ENCODE measurements at regions not wholly inside any gene's neighbourhood (a gene's known extent, or its start where the extent isn't known, plus 50 kb on each side); places are given as distances from the start of the nearest gene placed in this dataset.

DNA sequence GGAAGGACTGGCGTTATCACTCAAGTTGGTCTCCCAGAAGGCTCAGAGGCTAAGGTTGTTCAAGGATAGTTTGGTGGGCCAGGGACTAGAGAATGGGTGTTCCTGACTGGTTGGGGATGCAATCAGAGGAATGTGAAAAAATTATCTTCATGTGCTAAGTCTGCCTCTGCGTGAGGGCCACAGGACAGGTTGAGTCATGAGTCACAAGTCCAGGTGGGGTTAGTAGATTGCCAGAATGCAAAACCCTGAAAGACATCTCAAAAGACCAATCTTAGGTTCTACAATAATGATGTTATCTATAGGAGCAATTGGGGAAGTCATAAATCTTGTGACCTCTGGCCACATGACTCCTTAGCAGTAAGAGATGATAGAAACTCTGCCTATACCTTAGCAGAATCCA lies 220.1 kb upstream of the EEA1 start:
- TF ChIP-seq, protein P1, sequence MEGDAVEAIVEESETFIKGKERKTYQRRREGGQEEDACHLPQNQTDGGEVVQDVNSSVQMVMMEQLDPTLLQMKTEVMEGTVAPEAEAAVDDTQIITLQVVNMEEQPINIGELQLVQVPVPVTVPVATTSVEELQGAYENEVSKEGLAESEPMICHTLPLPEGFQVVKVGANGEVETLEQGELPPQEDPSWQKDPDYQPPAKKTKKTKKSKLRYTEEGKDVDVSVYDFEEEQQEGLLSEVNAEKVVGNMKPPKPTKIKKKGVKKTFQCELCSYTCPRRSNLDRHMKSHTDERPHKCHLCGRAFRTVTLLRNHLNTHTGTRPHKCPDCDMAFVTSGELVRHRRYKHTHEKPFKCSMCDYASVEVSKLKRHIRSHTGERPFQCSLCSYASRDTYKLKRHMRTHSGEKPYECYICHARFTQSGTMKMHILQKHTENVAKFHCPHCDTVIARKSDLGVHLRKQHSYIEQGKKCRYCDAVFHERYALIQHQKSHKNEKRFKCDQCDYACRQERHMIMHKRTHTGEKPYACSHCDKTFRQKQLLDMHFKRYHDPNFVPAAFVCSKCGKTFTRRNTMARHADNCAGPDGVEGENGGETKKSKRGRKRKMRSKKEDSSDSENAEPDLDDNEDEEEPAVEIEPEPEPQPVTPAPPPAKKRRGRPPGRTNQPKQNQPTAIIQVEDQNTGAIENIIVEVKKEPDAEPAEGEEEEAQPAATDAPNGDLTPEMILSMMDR (IDR thresholded peaks at IDR 0.05): no peak
- TF ChIP-seq EP300 (IDR thresholded peaks at IDR 0.05; ENCODE audit: borderline replicate concordance in 1 of 2, low read depth in 1 of 2, low read length in 1 of 2) (no peak), MEF2A (IDR thresholded peaks at IDR 0.05; ENCODE audit: borderline replicate concordance, low read depth) (no peak), POLR2AphosphoS5 (IDR thresholded peaks at IDR 0.05; ENCODE audit: low read depth, low read length) (no peak)
- TF ChIP-seq, protein P2, sequence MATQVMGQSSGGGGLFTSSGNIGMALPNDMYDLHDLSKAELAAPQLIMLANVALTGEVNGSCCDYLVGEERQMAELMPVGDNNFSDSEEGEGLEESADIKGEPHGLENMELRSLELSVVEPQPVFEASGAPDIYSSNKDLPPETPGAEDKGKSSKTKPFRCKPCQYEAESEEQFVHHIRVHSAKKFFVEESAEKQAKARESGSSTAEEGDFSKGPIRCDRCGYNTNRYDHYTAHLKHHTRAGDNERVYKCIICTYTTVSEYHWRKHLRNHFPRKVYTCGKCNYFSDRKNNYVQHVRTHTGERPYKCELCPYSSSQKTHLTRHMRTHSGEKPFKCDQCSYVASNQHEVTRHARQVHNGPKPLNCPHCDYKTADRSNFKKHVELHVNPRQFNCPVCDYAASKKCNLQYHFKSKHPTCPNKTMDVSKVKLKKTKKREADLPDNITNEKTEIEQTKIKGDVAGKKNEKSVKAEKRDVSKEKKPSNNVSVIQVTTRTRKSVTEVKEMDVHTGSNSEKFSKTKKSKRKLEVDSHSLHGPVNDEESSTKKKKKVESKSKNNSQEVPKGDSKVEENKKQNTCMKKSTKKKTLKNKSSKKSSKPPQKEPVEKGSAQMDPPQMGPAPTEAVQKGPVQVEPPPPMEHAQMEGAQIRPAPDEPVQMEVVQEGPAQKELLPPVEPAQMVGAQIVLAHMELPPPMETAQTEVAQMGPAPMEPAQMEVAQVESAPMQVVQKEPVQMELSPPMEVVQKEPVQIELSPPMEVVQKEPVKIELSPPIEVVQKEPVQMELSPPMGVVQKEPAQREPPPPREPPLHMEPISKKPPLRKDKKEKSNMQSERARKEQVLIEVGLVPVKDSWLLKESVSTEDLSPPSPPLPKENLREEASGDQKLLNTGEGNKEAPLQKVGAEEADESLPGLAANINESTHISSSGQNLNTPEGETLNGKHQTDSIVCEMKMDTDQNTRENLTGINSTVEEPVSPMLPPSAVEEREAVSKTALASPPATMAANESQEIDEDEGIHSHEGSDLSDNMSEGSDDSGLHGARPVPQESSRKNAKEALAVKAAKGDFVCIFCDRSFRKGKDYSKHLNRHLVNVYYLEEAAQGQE (IDR thresholded peaks at IDR 0.05; ENCODE audit: low read depth, low read length): no peak

Data from SK-N-SH (cell line).